HG03442 (cell line): ENCODE measurements at regions not wholly inside any gene's neighbourhood (a gene's known extent, or its start where the extent isn't known, plus 50 kb on each side); places are given as distances from the start of the nearest gene placed in this dataset.
"Not testable (repeated sequence)": the region's sequence is repeated elsewhere in the genome, so short reads cannot be mapped to it uniquely, and the experiment has no call there.

ENCODE experiments used
- ATAC-seq: cut with Tn5 transposase; IDR thresholded peaks from one replicate; pipeline ENCODE4 v1.9.1; 2021; ENCODE audit warnings: mild to moderate bottlenecking, moderate library complexity; ENCODE audit not compliant: unreplicated experiment

DNA sequence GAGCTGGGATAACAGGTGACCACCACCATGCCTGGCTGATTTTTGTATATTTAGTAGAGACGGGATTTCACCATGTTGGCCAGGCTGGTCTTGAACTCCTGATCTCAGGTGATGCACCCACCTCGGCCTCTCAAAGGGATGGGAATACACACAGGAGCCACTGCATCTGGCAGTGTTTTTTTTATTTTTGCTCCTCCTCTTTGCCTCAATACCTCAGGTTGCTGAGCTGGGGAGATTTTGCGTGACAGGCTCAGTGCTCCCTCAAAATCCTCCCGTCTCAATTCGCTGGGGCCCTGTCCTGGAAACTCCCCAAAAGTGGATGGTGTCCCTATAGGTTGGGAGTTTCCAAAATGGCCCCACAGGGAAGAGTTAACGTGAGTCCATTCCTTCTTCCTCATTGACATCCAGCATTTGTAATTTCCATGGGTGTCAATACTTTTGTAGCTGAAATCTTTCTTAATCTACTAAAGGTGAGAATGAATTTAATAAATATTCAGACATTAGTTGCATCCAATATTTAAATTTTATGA is 71.8 kb downstream of the GGTLC2 start:
- ATAC-seq = no peak

GRCh38 chr22:22717664-22718063 is 73.2 kb downstream of the GGTLC2 start:
- no peak for ATAC-seq

- peak; percentile 47 for ATAC-seq
These were observed 75.8 kb downstream of the GGTLC2 start for GRCh38 chr22:22720201-22720723.

DNA sequence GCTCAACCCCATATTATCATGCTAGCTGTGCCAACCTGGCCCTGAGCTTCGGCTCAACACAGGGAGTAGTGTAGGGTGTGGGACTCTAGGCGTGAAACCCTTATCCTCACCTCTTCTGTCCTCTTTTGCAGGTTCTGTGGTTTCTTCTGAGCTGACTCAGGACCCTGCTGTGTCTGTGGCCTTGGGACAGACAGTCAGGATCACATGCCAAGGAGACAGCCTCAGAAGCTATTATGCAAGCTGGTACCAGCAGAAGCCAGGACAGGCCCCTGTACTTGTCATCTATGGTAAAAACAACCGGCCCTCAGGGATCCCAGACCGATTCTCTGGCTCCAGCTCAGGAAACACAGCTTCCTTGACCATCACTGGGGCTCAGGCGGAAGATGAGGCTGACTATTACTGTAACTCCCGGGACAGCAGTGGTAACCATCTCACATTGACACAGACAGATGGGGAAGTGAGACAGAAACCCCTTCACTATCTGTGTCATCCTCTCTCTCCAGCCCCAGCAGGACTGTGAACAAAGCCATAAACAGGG is 76.4 kb downstream of the GGTLC2 start:
- ATAC-seq = peak; percentile 50

GRCh38 chr22:22721681-22722354 is 77.4 kb downstream of the GGTLC2 start:
- ATAC-seq = peak; percentile 46

DNA sequence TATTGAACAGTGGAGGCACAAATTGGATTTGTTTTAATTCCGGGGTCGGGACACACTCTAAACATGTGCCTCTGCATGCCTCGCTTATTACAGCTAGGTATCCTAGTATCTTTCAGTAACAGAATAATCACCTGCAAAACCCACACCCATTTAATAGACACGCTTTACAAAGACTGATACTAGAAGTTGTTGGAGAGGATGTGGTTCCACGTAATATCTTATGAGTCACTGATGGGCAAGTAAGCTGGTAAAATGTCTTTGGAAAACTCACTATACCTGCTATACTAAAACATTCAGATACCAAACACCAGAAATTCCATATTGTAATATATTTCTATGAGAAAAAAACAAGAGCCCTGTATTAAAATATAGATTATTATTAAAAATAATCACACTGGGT is 84.0 kb downstream of the GGTLC2 start:
- no peak for ATAC-seq

- ATAC-seq = no peak
These were observed 86.4 kb downstream of the GGTLC2 start for GRCh38 chr22:22730655-22731373.

- ATAC-seq = no peak
These were observed 86.9 kb downstream of the GGTLC2 start for GRCh38 chr22:22731374-22731676.

DNA sequence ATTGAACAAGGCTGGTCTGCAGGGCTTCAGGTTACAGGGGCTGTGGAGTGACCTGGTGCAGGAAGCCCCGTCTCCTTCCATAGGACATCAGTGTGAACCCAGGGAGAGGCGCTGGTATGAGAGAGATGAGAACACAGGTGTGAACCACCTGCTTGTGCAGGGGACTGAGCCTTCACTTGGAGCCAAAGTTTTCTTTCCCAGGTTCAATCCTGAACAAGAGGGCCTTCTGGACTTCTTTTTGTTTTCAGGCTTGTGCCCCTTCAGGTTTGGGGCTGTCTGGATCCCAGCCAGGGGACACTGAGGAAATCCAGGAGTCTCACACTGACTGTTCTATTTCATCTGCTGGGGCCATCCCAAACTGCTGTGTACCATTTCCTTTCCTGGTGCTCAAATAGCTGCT is 88.6 kb downstream of the GGTLC2 start:
- ATAC-seq = not testable (repeated sequence)

GRCh38 chr22:22733881-22734373 is 89.5 kb downstream of the GGTLC2 start:
- ATAC-seq = no peak

- ATAC-seq = not testable (repeated sequence)
These were observed 90.2 kb downstream of the GGTLC2 start for GRCh38 chr22:22734395-22735272.

- not testable (repeated sequence) for ATAC-seq
These were observed 90.9 kb downstream of the GGTLC2 start for GRCh38 chr22:22735276-22735675.

- ATAC-seq = no peak
These were observed 91.5 kb downstream of the GGTLC2 start for GRCh38 chr22:22735695-22736611.

- no peak for ATAC-seq
These were observed 93.2 kb downstream of the GGTLC2 start for GRCh38 chr22:22737590-22737989.

DNA sequence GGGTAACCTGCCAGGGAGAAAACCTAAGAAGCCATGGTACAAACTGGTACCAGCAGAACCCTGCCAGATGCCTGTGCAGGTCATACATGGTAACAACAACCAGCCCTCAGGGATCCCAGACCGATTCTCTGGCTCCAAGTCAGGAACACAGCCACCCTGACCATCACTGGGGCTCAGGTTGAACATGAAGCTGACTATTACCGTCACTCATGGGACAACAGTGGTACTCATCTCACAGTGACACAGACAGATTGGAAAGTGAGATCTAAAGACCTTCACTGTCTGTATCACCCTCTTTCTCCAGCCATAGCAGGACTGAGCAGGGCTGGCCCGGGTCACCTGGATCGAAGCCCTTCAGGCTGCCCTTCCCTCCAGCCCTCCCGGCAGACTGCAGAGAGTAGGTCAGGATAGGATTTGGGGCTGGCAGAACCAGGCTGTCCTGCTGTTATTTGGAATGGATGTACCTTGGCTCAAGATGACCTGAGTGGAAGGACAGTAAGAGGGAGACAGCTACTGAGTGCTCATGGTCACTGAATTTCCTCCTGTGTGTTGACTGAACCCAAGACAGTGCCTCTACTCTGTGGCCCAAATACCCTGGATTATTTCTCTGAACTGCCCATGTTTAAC is 94.7 kb downstream of the GGTLC2 start:
- no peak for ATAC-seq

DNA sequence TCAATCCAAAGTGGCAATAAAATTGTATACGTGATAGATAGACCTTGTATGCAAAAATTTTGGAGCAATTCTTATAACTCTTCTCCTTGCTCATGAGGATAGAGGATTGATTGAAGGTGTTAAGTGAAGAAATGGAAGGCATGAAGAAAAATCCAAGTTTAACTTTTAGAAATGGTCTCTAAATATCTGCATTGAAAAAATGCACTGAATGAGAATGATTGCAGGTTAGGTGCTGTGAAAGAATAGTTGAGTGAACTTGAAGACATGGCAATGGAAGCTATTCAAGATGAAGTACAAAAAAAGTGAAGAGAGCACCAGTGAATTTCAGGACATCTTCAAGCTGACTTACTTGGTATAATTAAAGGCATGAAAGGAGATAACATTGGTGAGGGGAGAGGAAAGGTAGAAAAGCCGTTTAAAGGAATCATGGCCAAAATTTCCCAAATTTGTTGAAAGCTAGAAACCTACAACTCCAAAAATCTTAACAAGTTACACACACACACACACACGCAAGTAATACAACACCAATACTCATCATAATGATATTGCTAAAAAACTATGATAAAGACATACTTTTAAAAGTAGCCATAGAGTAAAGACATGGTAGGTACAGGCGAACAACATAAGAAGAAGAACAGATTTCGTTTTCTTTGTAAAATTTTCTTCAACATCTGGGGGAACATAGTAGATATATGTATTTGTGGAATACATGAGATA is 96.3 kb downstream of the GGTLC2 start:
- no peak for ATAC-seq

- no peak for ATAC-seq
These were observed 97.4 kb downstream of the GGTLC2 start for GRCh38 chr22:22741843-22742242.

DNA sequence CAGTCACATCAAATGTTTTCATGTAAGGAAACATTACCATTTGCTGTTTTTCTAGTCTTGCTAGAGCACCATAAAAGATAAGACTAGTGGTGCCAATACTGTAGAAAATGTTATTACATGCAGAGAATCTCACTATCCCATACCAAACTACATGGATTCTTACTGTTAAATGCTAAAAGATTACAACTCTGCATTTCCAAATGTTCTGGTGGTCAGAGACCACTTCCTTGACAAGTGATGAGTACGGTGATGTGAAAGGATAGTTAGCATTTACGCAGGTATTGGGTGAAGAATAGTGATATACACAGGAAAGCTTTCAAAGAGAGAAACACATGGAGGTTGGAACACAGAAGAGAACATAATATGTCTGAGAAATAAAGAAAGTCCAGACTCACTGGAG is 98.2 kb downstream of the GGTLC2 start:
- ATAC-seq = no peak
